Chondrocyte (in vitro differentiated cells): ENCODE measurements at regions not wholly inside any gene's neighbourhood (a gene's known extent, or its start where the extent isn't known, plus 50 kb on each side); places are given as distances from the start of the nearest gene placed in this dataset.

Source experiments
- DNase-seq: peaks from one replicate; pipeline ENCODE4 v3.0.0; 2021; ENCODE audit warnings: mixed read lengths, low spot score
- H3K27ac Mint-ChIP-seq: one replicate; pipeline ENCODE4 v1.8.0; 2021; ENCODE audit warnings: mild to moderate bottlenecking, moderate library complexity, mixed read lengths; ENCODE audit not compliant: unreplicated experiment
- H3K27me3 Mint-ChIP-seq: 2 replicates; pipeline ENCODE4 v1.8.0; 2021; ENCODE audit warnings: low read depth, mixed read lengths
- H3K36me3 Mint-ChIP-seq: 2 replicates; pipeline ENCODE4 v1.8.0; 2021; ENCODE audit warnings: low read depth, mixed read lengths
- H3K4me1 Mint-ChIP-seq: 2 replicates; pipeline ENCODE4 v1.8.0; 2021; ENCODE audit warnings: low read depth, mild to moderate bottlenecking, mixed read lengths
- H3K4me3 Mint-ChIP-seq: one replicate; pipeline ENCODE4 v1.8.0; 2021; ENCODE audit warnings: mild to moderate bottlenecking, moderate library complexity, mixed read lengths; ENCODE audit not compliant: unreplicated experiment
- H3K9me3 Mint-ChIP-seq: 2 replicates; pipeline ENCODE4 v1.8.0; 2021; ENCODE audit warnings: low read depth, mixed read lengths
- CTCF ChIP-seq: fragments of 200-600 bp; sonication (generic); IDR thresholded peaks from 2 replicates; pipeline ENCODE4 v1.5.0; 2021; ENCODE audit warnings: antibody characterized with exemption, mild to moderate bottlenecking, moderate library complexity

DNA sequence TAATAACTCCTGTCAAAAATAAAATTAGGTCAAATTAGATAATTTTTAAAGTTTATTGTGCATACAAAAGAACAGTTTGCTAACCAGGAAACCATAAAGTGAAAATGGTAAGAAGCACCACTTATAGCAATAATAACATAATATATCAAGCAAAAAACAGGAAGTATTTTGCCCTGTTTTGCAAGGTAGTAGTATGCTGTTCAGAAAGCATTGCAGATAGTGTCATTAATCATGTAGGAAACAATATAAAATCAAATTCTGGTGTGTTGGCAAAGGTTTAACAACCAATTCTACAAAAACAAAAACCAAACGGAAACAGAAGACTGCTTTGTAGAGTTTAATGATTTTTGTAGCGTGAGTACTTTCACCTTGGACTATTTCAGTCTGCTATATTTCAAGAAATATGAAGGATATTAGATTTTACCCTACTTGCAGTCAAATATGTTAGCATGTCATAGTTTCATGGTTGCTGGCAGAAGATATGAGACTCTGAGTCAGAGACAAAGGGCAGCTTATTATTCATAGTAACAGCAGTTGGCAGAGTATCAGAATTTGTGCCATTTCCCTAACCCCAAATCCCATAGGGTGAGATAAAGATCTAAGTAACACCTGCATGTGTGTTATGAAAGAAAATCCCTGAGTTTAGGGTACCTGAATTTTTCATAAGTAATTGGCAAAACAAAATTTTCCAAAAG is 729.0 kb upstream of the BRINP3 start:
- no peak overlapping the region for H3K4me3 Mint-ChIP-seq
- no peak for DNase-seq
- peaks cover 4% of the 10 kb centered on the region for H3K9me3 Mint-ChIP-seq
- H3K4me1 Mint-ChIP-seq, result no peaks in the 10 kb centered on the region
- H3K27ac Mint-ChIP-seq, result no peak overlapping the region
- H3K36me3 Mint-ChIP-seq, result no peaks in the 10 kb centered on the region
- no peaks in the 10 kb centered on the region for H3K27me3 Mint-ChIP-seq
- no peak for TF ChIP-seq CTCF

- no peak for DNase-seq
Measured at GRCh38 chr1:191222206-191222605, 744.5 kb upstream of the BRINP3 start.

GRCh38 chr1:191240925-191241324 is 763.3 kb upstream of the BRINP3 start:
- H3K27me3 Mint-ChIP-seq, result no peaks in the 10 kb centered on the region

More at GRCh38 chr1:191222206-191222605, 744.5 kb upstream of the BRINP3 start:
- Mint-ChIP-seq H3K9me3 (peaks cover 8% of the 10 kb centered on the region), H3K27me3 (no peaks in the 10 kb centered on the region), H3K36me3 (no peaks in the 10 kb centered on the region), H3K27ac (no peak overlapping the region), H3K4me3 (no peak overlapping the region), H3K4me1 (no peaks in the 10 kb centered on the region)
- TF ChIP-seq CTCF, result no peak

GRCh38 chr1:191255354-191256054 is 777.8 kb upstream of the BRINP3 start:
- Mint-ChIP-seq H3K4me1 (no peaks in the 10 kb centered on the region), H3K9me3 (peaks cover 18% of the 10 kb centered on the region), H3K4me3 (no peak overlapping the region), H3K36me3 (no peaks in the 10 kb centered on the region), H3K27me3 (peaks cover 2% of the 10 kb centered on the region), H3K27ac (no peak overlapping the region)
- no peak for DNase-seq
- no peak for TF ChIP-seq CTCF

More at GRCh38 chr1:191240925-191241324, 763.3 kb upstream of the BRINP3 start:
- Mint-ChIP-seq H3K36me3 (no peaks in the 10 kb centered on the region), H3K27ac (no peak overlapping the region), H3K4me1 (no peaks in the 10 kb centered on the region), H3K4me3 (no peak overlapping the region), H3K9me3 (peaks cover 11% of the 10 kb centered on the region)
- DNase-seq, result no peak
- TF ChIP-seq CTCF, result no peak

- Mint-ChIP-seq H3K27ac (no peak overlapping the region), H3K4me3 (no peak overlapping the region), H3K4me1 (no peaks in the 10 kb centered on the region), H3K36me3 (no peaks in the 10 kb centered on the region), H3K27me3 (no peaks in the 10 kb centered on the region), H3K9me3 (peaks cover 16% of the 10 kb centered on the region)
- TF ChIP-seq CTCF, result no peak
- DNase-seq, result no peak
Measured at GRCh38 chr1:191256917-191257316, 779.3 kb upstream of the BRINP3 start.
